Renal pelvis (tissue), 1 donor: ENCODE measurements at regions not wholly inside any gene's neighbourhood (a gene's known extent, or its start where the extent isn't known, plus 50 kb on each side); places are given as distances from the start of the nearest gene placed in this dataset.
"Not testable (repeated sequence)": the region's sequence is repeated elsewhere in the genome, so short reads cannot be mapped to it uniquely, and the experiment has no call there.

Experiments used
- DNase-seq: peaks from one replicate; pipeline ENCODE4 v3.0.0-alpha.2; 2013

DNA sequence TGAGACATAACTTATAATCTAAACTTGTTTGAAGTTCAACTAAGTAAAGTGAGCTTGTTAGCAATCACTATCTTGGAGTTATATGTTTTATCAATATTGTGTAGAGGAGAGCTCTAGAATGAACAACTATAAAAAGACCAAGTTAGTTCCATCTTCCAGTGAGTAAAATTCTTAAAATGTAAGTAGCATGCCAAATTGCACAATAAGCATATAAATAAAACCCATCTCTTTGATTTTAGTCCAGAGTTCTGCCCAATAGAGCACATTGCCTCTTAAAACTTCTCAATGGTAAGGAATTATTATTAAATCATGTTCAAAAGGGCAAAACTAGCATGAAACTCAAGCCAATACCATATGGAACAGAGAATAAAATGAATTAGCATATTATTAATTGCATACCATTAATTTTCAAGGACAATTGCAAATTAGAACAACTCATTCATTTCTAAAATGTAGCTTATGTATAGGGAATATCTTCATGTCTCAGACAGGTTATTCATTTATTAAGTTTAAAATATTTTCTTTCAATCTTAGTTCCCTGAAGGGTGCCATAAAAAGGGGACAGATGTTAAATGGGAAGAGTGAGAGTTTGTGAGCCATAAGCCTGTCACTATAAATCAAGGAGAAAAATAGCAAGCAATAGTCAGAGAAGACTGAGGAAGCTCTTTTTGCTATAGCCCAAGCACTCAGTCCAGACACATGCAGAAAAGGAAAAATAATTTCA, 507.6 kb downstream of the CENPC start:
- DNase-seq: no peak

DNA sequence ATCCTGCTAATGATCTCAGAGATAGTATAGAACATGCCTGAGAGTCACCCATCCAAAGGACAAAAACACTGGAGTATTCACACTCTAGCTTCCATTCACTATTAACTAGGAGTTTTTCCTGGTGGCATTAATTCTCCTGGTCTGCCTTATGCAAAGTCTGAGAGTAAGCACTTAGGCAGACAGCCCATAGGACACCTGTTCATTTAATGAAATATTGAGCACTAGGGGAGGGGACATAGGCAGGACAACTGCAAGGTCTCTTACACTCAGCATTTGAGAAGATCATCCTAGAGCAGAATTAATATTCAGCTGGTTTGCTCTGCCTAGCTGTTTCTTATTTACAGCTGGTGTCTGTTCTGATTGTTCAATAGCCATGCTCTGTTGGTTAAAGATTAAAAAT, 508.5 kb downstream of the CENPC start:
- DNase-seq: no peak

DNA sequence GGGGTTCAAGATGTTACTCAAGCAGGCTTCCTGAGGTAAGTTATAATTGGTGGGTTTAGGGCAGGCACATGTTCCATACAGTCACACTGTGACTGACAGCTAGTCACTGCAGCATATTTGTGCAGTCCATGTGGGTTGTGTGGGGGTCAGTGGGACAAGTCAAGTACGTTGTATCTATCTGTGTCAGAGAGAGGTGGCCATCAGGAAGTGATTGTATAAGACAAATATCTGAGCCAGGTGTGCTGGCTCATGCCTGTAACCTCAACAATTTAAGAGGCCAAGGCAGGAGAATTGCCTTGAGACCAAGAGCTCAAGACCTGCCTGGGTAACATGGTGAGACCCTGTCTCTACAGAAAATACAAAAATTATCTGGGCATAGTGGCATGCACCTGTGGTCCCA, 509.3 kb downstream of the CENPC start:
- no peak for DNase-seq

DNA sequence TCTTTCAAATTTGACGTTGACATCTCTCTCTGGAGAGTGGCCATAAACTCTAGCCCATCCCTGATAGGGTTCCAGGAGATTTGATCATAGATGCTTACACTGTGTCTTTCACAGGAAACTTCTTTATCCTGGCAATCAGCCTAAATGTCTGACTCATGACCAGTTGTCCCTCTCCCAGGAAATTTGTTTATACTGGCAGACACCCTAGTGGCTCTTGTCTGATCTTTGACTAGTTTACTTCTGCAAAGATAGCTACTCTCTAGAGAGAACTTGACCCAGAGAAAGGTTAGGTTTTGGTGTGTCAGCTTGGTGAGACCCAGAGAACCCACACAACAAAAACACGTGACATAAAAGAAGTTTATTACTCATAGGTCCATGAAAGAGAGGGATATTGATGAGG, 509.8 kb downstream of the CENPC start:
- DNase-seq: no peak

DNA sequence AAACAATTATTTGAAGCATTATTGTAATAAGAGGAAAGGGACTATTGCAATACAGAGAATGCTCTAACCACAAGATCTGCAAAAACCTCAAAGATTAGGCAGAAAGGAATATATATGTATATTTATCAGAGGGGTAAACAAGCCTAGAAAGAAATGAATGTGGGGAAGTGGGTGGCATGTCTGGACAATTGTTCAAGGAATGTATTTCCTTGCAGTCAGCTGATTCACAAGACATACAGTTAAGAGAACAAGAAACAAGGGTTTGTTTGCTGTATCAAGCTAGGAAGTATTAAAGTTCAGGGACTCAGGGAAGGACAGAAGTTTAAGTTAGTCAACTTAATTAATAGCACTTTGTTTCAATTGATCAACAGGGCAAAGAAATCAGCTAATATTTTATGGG, 514.7 kb downstream of the CENPC start:
- DNase-seq: no peak

DNA sequence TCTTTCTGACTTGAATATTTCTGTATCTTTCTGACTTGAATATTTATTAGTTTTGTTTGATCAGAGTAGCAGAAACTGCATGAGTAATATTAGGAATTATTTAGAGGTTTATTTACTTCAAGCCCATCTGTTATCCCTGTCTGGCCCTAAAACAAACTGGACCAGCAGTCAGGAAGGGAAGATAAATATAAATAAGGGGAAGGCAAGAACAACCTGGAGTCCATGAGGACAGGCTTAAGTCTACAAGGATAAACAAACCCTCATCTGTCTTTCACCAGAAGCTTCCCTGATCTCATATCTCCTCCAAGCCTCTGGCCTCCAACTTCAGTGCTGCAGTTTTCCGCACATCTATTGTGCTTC, 524.9 kb downstream of the CENPC start:
- DNase-seq: no peak

DNA sequence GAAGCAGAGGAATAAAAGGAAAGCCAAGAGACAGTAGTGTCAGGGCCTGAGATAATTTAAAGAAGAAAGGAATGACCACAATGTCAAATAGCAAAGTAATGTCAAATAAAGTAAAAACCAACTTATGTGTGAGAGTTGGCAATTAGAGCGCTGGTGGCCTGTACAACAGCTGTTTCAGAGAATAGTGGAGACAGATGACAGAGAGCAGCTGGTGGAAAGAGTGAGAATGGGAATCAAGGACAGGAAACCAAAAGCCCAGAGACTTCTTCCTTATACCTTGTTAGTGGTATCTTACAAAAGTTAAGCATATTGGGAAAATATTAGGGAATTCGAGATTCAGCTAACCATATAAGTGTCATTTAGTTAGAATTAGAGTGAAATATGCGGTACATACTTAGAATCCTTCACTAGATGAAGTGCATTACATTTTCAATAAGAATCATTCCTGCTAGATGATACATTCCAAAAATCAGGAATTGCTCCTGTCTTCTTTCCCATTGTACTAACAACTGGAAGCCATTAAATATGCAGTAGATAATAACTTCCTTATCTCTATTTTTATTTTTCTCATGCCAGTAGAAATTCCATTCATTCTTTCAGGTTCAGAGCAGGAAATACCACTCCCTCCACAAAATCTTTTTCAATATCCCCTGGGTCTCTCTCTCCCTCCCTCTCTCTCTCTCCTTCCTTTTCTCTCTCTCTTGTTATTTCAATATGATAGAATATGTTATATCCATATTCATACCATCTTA, 525.4 kb downstream of the CENPC start:
- peak; percentile 15 for DNase-seq

DNA sequence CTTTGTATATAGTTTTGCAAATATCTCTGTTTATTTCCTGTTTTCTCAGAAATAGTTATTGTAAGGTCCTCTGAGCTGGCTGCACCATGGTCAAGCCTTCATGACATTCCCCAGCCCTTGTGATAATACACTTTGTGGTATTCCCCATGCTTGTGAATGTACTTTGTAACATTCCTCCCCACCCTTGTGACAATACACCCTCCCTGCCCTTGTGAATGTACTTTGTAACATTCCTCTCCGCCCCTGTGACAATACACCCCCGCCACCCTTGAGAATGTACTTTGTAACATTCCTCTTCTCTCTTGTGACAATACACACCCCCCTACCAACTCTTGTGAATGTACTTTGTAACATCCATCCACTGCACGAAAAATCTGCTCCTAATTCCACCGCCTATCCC, 530.7 kb downstream of the CENPC start:
- no peak for DNase-seq

DNA sequence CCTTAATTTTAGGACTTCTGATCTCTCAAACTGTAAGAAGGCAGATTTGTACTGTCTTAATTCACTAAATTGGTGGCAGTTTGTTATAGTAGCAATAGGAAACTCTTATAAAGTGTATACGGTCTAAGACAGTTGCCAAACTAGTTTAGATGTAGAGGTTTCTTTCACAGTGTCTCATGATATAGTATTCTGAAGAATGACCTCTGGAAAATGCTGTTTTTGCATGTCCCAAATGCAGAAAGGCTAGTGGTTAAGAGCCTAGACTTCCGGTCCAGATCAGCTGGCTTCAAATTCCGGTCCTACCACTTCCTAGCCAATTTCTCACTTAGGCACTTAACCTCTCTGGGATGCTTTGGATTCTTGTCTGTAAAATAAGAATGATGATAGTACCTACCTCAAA, 538.5 kb downstream of the CENPC start:
- DNase-seq: no peak

DNA sequence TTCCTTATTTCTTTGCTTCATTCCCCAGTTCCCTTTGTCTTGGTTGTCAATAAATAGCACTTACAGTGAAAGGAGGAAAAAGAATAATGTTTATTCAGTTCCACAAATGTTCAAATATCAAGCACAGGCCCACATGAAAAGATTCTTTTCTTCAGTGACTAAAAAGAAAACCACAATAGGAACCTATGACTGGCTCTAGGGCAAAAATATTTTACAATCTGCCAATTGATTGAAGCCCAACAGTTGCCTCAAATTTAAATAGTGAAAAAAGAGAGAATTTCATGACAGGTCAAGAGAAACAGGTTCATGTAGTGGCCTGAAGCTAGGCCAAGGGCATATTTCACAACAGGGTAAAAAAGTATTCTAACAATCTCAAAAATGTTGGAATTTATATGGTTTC, 553.8 kb downstream of the CENPC start:
- DNase-seq: no peak

DNA sequence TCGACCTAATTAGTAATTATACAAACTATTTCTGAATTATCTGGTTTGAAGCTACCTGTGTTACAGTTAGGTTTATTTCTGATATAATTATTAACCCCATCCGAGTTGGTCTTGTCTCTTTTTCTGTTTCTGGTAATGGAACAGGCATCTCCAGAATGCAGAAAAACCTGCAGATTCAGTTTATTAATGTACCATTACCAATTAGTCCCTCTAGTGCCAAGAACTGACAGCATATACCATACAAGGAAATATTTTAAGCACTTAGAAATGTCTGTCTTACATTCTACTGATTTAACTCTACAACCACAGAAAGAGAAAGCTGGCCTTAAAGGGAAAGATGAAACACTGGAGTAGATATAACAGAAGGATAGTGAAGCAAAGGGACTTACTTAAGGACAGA, 570.6 kb downstream of the CENPC start:
- no peak for DNase-seq

DNA sequence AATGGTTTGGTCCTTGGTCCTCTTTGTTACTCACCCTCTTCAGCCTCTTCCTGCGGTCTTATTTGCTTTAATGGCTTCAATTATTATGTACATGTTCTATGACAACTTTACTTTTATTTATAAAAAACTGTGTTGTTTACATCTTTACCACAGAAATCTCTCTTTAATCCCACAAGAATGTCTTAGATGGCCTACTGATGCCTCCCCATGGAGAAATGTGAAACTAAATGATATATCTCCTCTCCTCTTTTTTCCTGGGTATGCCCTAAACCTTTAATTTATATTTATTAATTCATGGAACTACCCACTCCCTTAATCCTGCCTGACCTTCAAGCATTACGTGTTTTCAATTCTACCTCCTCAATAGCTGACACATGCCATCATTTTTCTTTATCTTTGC, 573.2 kb downstream of the CENPC start:
- no peak for DNase-seq

DNA sequence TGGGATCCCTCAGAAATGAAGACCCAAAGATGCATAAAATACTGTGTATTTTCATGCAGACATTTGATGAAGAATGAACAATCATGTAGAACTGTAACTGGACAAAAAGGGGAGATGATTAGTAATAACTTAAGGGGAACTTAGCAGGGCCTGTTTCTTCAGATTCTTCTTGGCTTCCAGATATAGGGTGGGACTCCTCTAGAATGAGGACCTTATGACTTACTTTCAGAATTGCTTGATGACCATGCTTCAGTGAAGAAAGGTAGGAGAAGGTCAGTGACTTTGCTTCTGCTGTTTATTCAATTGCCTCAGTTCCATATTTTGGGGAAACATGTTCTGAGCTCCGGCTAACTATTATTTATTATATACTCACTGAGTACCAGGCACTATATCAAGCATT, 580.8 kb downstream of the CENPC start:
- no peak for DNase-seq

DNA sequence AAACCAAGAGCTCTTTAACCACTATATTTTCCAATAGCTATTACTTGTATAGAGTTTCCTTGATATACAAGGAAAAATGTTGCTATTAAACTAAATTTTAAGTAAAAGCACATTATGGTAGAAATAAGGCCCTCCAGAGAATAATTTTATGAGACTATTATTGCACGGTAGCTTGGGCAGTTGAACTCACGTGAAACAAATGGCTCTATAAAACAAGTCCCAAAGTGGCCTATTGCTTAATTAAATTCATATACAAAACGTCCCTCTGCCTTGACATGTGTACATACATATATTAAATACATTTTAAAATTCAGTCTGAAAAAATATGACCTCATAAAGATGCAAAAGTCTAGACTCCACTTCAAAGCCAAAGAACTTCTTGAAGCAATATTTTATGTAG, 582.2 kb downstream of the CENPC start:
- DNase-seq: no peak

DNA sequence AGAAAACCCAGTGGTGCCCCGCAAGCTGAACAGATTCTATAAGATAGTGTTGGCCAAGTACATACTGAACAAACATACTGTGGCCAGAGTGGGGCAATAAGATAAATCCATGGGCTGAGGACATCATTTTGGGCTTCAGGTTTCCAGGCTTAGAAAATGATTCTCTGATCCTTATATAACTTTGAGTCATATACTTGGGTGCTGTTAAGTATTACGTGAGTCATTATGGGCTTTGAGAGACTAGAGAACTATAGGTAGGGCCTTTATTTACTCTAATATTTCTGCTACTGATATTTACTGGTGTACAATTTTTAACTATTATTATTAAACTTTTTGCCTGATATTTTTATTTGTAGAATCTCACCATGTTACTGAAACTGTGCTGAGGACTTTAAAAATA, 586.1 kb downstream of the CENPC start:
- DNase-seq: no peak

DNA sequence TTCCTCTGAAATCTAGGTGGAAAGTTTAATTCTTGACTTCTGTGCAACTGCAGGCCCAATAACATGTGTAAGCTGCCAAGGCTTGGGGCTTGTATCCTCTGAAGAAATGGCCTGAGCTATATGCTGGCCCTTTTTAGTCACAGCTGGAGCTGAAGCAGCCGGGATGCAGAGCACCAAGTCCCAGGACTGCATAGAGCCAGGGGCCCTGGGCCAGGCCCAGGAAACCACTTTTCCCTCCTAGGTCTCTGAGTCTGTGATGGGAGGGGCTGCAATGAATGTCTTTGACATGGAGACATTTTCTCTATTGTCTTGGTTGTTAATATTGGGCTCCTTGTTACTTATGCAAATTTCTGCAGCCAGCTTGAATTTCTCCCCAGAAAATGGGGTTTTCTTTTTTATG, 588.5 kb downstream of the CENPC start:
- DNase-seq: no peak

DNA sequence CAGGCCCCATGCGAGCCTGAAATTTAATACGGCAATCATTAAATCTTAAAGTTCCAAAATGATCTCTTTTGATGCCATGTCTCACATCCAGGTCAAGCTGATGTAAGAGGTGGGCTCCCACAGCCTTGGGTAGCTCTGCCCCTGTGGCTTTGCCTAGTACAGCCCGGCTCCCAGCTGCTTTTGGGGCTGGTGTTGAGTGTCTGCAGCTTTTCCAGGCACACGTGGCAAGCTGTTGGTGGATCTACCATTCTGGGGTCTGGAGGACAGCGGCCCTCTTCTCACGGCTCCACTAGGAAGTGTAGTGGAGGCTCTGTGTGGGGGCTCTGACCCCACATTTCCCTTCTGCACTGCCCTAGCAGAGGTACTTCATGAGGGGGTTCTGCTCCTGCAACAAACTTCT, 588.9 kb downstream of the CENPC start:
- no peak for DNase-seq

DNA sequence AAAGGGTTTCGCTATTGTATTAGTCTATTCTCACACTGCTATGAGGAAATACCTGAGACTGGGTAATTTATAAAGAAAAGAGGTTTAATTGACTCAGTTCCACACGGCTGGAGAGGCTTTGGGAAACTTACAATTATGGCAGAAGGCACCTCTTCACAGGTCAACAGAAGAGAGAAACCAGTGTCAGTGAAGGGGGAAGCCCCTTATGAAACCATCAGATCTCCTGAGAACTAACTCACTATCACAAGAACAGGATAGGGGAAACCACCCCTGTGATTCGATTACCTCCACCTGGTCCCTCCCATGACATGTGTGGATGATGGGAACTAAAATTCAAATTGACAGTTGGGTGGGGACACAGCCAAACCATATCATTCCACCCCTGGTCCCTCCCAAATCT, 589.5 kb downstream of the CENPC start:
- no peak for DNase-seq

DNA sequence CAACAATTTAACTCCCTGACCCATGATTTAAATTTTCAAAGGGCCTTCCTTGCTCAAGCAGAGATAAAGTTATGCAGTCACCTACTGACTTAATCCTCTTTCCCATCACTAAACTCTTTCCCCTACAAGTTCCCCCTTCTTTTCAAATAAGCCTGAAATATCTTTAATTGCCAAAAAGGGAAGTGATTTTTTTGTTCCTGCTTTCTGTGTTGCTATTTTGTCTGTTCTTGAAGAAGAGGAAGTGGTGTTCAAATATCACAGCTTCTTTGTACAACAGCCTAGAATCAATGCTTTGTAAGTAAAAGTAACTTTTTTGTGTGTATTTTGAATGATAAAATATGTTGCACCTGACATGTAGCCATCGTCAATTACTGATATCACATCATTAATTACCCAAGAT, 595.9 kb downstream of the CENPC start:
- DNase-seq: no peak

DNA sequence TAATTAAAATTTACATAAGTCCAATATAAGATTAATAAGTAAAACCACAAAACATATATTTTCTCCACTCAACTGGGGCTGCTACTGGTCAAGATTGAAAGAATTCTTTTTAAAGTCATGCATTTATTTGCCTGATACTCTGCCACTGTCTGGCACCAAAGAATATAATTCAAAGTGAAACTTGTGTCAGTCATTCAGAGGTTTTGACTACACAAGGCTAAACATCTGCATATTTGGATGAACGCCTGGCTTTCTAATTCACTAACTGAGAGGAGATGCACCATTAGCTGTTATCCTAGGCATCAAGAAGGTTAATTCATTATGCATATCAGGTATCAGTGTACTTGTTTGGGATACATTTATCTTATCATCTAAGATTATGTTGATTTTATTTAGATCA, 598.5 kb downstream of the CENPC start:
- no peak for DNase-seq

DNA sequence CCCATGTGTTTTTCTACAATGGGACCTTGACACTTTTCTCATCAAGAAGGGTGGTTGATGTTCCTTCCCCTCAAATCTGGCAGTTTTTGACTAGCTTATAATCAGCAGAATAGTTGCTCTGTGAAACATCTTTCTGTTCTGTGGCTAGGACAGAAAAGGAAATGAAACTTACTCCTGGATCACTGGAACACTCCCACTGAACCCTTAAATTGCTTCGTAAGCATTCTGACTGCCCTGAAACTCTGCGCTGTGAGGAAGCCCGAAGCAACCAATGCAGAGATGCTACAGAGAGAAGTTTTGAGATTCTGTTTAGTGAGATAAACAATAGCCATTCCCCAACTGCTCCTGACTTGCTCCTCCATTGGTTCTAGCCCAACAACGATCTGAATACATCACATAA, 602.2 kb downstream of the CENPC start:
- no peak for DNase-seq

DNA sequence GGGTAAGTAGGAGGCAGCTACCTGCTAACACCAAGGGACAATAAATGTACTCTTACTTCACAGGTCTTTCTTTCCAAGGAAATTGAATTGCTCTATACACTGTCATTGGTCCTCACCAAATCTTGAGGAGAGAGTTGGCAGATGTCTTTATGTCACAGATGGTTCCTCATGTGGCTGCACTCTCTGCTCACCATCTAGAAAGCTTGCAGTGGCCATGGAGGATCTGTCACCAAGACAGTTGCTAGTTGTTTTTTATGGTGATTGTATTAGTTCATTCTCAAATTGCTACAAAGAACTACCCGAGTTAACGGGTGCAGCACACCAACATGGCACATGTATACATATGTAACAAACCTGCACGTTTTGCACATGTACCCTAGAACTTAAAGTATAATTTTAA, 613.3 kb downstream of the CENPC start:
- DNase-seq: not testable (repeated sequence)

DNA sequence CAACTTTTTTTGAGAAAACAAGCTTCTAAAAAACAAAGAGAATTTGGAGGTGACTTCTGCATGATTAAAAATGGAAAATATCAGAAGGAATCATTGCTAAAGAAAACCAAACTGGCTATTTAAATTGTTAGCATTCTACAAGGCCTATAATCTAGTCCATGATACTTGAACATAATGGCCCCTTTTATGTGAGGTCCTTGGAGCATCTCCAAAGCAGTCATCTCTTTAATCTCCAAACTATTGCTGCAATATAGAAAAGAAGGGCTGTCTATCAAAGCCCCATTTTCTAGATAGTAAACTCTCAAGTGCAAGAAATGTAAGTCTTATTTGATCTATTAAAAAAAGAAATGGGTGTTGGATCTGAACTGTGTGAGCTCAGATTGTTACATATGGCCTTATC, 615.1 kb downstream of the CENPC start:
- DNase-seq: no peak

DNA sequence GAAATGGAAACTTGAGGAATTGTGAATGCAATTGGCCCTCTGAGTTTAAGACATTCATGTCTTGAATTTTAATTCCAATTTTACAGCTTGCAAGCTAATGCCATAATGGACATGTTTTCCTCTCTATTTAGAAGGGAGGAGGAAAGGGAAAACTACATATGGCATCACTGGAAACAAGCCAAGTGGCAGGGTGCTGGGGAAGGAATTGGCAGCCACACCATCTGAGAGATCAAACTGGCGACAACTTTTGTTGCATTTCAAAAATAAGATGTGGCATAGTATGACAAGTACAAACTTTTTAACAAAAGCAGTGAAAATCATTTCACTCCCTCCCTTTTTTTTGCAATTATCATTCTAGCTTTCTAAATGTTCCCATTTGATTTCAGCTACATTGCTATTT, 615.6 kb downstream of the CENPC start:
- no peak for DNase-seq
